Endothelial cell of umbilical vein (primary cell): ENCODE measurements at regions not wholly inside any gene's neighbourhood (a gene's known extent, or its start where the extent isn't known, plus 50 kb on each side); places are given as distances from the start of the nearest gene placed in this dataset.

Source experiments
- BruUV-seq: library from RNA; stranded (reverse); fragments of 400-500 nt; replicated peaks from 2 replicates; lab custom pipeline; 2021; lab: Mats Ljungman, UMichigan
- CTCF ChIA-PET: fragments of 300-600, 350-600 bp; sonication (Branson Sonifier 250); formaldehyde crosslinking; loops from one replicate; lab custom pipeline; 2021; ENCODE audit warnings: antibody characterized with exemption, inconsistent platforms; lab: Charles Lee
- POLR2A ChIA-PET: fragments of 300-600, 350-600 bp; sonication (Branson Sonifier 250); formaldehyde crosslinking; loops from one replicate; lab custom pipeline; 2021; ENCODE audit warnings: antibody characterized with exemption, inconsistent platforms; lab: Charles Lee
- DNase-seq: peaks from one replicate; pipeline ENCODE4 v3.0.0-alpha.2; 2011; ENCODE audit warnings: low read depth, low spot score
- FAIRE-seq: peaks from 2 replicates; lab custom pipeline; 2011; peaks lifted over from hg19 to GRCh38; lab: Jason Lieb, UNC
- H2AFZ ChIP-seq: 2 replicates; pipeline ENCODE4 v1.6.0; 2012; ENCODE audit warnings: low read depth, low read length, control low read depth, inconsistent platforms
- H3K27ac ChIP-seq: 2 replicates; pipeline ENCODE4 v1.5.1; 2011; ENCODE audit warnings: low read depth, mild to moderate bottlenecking, control low read depth, low read length, moderate library complexity; ENCODE audit not compliant: insufficient read depth
- H3K27me3 ChIP-seq, 2 experiments: 2 replicates each; pipeline versions ENCODE4 v1.6.0 to v1.6.1; 2011; ENCODE audit warnings: low read length in 2 of 2, mixed read lengths in 1 of 2; ENCODE audit not compliant: control insufficient read depth in 2 of 2, insufficient read depth in 2 of 2
- H3K36me3 ChIP-seq, 2 experiments: 2 replicates in 1 of 2; 3 replicates in 1 of 2; pipeline ENCODE4 v1.5.1; 2011; ENCODE audit warnings: low read length in 2 of 2, mild to moderate bottlenecking in 1 of 2, moderate library complexity in 1 of 2; ENCODE audit not compliant: control insufficient read depth in 2 of 2, insufficient read depth in 2 of 2; ENCODE audit errors: extremely low read depth in 1 of 2
- H3K4me1 ChIP-seq: 3 replicates; pipeline ENCODE4 v1.5.1; 2011; ENCODE audit warnings: mild to moderate bottlenecking, low read length; ENCODE audit not compliant: control insufficient read depth, insufficient read depth; ENCODE audit errors: extremely low read depth
- H3K4me2 ChIP-seq: 2 replicates; pipeline ENCODE4 v1.6.1; 2011; ENCODE audit warnings: low read length, control low read depth, mixed read lengths; ENCODE audit not compliant: insufficient read depth
- H3K4me3 ChIP-seq, 3 experiments: fragments of 200-600 bp in 1 of 3; sonication (generic), shearing (Covaris generic) in 1 of 3; replicated peaks in 1 of 3; 2 replicates each; pipeline ENCODE4 v1.5.1; 2011 to 2016; ENCODE audit warnings: control low read depth in 3 of 3, low read length in 3 of 3, mild to moderate bottlenecking in 2 of 3, inconsistent platforms in 1 of 3, low read depth in 1 of 3, moderate library complexity in 1 of 3; ENCODE audit not compliant: insufficient read depth in 1 of 3
- H3K79me2 ChIP-seq: 2 replicates; pipeline ENCODE4 v1.6.0; 2012; ENCODE audit warnings: low read length, inconsistent platforms; ENCODE audit not compliant: control insufficient read depth, insufficient read depth
- H3K9ac ChIP-seq: replicated peaks from 2 replicates; pipeline ENCODE3; 2011; ENCODE audit warnings: low read length, control low read depth; ENCODE audit not compliant: insufficient read depth; ENCODE audit errors: extremely low read depth
- H3K9me1 ChIP-seq: replicated peaks from 3 replicates; pipeline ENCODE4 v1.6.0; 2011; ENCODE audit warnings: mild to moderate bottlenecking, low read length; ENCODE audit not compliant: control insufficient read depth, insufficient read depth; ENCODE audit errors: extremely low read depth
- H3K9me3 ChIP-seq: replicated peaks from 2 replicates; pipeline ENCODE4 v1.5.1; 2012; ENCODE audit warnings: low read length, inconsistent platforms; ENCODE audit not compliant: control insufficient read depth, insufficient read depth
- H4K20me1 ChIP-seq: replicated peaks from 2 replicates; pipeline ENCODE3; 2011; ENCODE audit warnings: mild to moderate bottlenecking, low read length; ENCODE audit not compliant: control insufficient read depth, insufficient read depth; ENCODE audit errors: extremely low read depth
- EZH2 ChIP-seq: IDR thresholded peaks from 2 replicates; pipeline ENCODE4 v1.6.1; 2012; ENCODE audit warnings: borderline replicate concordance, low read depth, mild to moderate bottlenecking, moderate library complexity, low read length, inconsistent platforms; ENCODE audit not compliant: severe bottlenecking
- FOS ChIP-seq: IDR thresholded peaks from 2 replicates; pipeline ENCODE4 v1.6.1; 2011; ENCODE audit warnings: mild to moderate bottlenecking, low read length, moderate library complexity, borderline replicate concordance; ENCODE audit not compliant: insufficient read depth
- GATA2 ChIP-seq: IDR thresholded peaks from 2 replicates; pipeline ENCODE4 v1.7.0; 2011; ENCODE audit warnings: low read depth, mild to moderate bottlenecking, moderate library complexity, mixed read lengths, low read length; ENCODE audit not compliant: insufficient read length, insufficient read depth
- JUN ChIP-seq: IDR thresholded peaks from 2 replicates; pipeline ENCODE4 v1.6.1; 2011; ENCODE audit warnings: borderline replicate concordance, low read depth; ENCODE audit not compliant: insufficient read length, insufficient read depth
- MYC ChIP-seq: IDR thresholded peaks from one replicate; pipeline ENCODE4 v1.6.1; 2011; ENCODE audit warnings: mild to moderate bottlenecking, low read depth, low read length
- POLR2A ChIP-seq: IDR thresholded peaks from 2 replicates; pipeline ENCODE4 v1.6.1; 2012; ENCODE audit warnings: low read depth, mild to moderate bottlenecking, control low read depth, low read length
- POLR2AphosphoS5 ChIP-seq: IDR thresholded peaks from 2 replicates; pipeline ENCODE4 v1.6.1; 2012; ENCODE audit warnings: low read depth, mild to moderate bottlenecking, control low read depth, low read length, moderate library complexity; ENCODE audit not compliant: insufficient read depth
- dilution Hi-C: fragments of 300-500 bp; cut with MboI; formaldehyde crosslinking; loops from one replicate; pipeline ENCODE4 v1.15.0; 2019; ENCODE audit warnings: low sequenced_read_pairs; ENCODE audit not compliant: extremely low pct_ligation_motif_present
- intact Hi-C: fragments of 100-400 bp; cut with micrococcal nuclease; formaldehyde crosslinking; loops from one replicate; pipeline ENCODE4 v1.10.0; 2022
- TF ChIP-seq, protein P1 (sequence below): IDR thresholded peaks from 2 replicates; pipeline ENCODE4 v1.6.1; 2011; ENCODE audit not compliant: insufficient read depth, insufficient read length
- TF ChIP-seq, protein P2 (sequence below), 2 donors: IDR thresholded peaks; 1 replicate in 1 of 2; 2 replicates in 1 of 2; pipeline ENCODE4 v1.5.1; 2011; ENCODE audit warnings: low read length in 2 of 2, mild to moderate bottlenecking in 2 of 2, moderate library complexity in 2 of 2, control low read depth in 1 of 2, inconsistent platforms in 1 of 2, low read depth in 1 of 2; ENCODE audit not compliant: insufficient read depth in 1 of 2; ENCODE audit errors: extremely low read depth in 1 of 2

DNA sequence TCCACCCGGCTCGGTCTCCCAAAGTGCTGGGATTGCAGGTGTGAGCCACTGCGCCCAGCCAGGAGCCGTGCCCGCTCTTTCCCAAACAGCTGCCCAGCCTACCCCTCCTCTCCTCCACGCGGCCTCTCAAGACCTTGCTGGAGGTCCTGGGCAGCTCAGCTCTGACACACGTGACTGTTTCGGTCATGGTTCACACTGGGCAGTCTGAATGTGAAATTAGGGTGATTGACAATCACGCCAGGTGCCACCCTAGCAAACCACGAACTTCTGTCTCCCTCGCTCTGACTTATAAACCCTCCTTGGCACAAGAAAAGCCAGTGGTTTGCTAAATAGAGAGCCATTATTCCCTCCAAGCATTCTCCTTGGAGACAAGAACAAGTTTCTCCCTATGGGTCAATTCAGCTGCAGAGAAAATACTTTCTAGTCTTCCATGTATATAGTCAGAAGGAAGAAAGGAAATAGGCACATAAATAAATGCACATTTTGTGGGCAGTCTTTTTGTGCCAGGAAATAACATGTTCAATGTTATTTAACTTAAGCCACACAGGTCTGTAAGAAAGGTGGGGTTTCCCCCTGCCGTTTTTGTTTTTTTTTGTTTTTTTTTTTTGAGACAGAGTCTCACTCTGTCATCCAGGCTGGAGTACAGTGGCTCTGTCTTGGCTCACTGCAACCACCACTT is 121.9 kb upstream of the MEF2A start:
- intact Hi-C loops = no loop called here

DNA sequence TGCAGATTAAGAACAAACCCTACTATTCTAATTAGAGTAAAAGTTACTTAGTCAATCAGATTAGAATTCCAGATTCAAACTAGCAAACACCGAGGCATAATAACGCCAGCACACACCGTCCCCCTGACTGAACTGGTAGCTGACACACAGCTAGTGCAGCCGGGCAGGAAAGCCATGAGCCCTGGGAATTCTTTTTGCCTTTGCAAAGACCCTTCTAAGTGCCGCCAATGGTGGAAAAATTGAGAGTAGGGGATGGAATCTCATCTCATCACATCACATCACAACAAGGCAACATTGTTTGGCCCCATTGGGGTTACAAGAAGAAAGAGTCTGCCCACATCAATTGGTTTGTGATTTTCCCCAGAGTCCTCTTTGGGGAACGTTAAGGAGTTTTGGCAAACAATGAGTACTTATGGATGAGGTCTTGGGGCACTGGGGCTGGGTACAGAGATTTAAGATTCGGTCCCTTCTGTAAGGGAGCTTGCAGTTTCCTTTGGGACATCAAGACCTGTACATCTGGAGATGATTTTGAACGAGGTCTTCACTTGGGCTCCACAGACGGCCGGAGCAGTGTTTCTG is 120.4 kb upstream of the MEF2A start:
- FAIRE-seq = no peak
- no peaks in the 10 kb centered on the region for H3K36me3 ChIP-seq
- H3K79me2 ChIP-seq = no peaks in the 10 kb centered on the region
- no peak overlapping the region for H3K27ac ChIP-seq
- BruUV-seq = no TSS peak
- intact Hi-C loops = no loop called here
- H3K9me1 ChIP-seq = no peaks in the 10 kb centered on the region
- H3K4me1 ChIP-seq = peaks cover 17% of the 10 kb centered on the region
- ChIA-PET CTCF (interaction anchor here (1.1 kb wide), 1 partner anchor 10 kb away, joined by 5 read pairs; no protein-coding TSS in a partner anchor), POLR2A (no interaction called here)
- TF ChIP-seq, protein P1, sequence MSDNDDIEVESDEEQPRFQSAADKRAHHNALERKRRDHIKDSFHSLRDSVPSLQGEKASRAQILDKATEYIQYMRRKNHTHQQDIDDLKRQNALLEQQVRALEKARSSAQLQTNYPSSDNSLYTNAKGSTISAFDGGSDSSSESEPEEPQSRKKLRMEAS = no peak
- TF ChIP-seq MYC (no peak), FOS (no peak), POLR2AphosphoS5 (no peak), JUN (no peak), EZH2 (no peak), GATA2 (no peak), POLR2A (no peak)
- TF ChIP-seq, protein P2, sequence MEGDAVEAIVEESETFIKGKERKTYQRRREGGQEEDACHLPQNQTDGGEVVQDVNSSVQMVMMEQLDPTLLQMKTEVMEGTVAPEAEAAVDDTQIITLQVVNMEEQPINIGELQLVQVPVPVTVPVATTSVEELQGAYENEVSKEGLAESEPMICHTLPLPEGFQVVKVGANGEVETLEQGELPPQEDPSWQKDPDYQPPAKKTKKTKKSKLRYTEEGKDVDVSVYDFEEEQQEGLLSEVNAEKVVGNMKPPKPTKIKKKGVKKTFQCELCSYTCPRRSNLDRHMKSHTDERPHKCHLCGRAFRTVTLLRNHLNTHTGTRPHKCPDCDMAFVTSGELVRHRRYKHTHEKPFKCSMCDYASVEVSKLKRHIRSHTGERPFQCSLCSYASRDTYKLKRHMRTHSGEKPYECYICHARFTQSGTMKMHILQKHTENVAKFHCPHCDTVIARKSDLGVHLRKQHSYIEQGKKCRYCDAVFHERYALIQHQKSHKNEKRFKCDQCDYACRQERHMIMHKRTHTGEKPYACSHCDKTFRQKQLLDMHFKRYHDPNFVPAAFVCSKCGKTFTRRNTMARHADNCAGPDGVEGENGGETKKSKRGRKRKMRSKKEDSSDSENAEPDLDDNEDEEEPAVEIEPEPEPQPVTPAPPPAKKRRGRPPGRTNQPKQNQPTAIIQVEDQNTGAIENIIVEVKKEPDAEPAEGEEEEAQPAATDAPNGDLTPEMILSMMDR (IDR thresholded peaks at IDR 0.05; ENCODE audit: extremely low read depth in 1 of 2, insufficient read depth in 1 of 2, low read depth in 1 of 2, low read length in 2 of 2) = no peak
- DNase-seq = no peak
- H3K9me3 ChIP-seq = no peaks in the 10 kb centered on the region
- no peak overlapping the region for H2AFZ ChIP-seq
- dilution Hi-C loops = no loop called here
- H3K27me3 ChIP-seq = no peaks in the 10 kb centered on the region
- H3K4me3 ChIP-seq = no peak overlapping the region
- H4K20me1 ChIP-seq = no peaks in the 10 kb centered on the region
- H3K4me2 ChIP-seq = no peak overlapping the region
- H3K9ac ChIP-seq = no peak overlapping the region

More for the DNA sequence above, 121.9 kb upstream of the MEF2A start:
- CTCF ChIA-PET = interaction anchor here (0.6 kb wide), 1 partner anchor 8 kb away, joined by 3 read pairs; no protein-coding TSS in a partner anchor
- Histone ChIP-seq H2AFZ (no peak overlapping the region), H3K9me1 (no peaks in the 10 kb centered on the region), H3K9ac (no peak overlapping the region), H3K27me3 (no peaks in the 10 kb centered on the region), H3K4me1 (peaks cover 16% of the 10 kb centered on the region), H3K79me2 (no peaks in the 10 kb centered on the region), H3K27ac (no peak overlapping the region), H4K20me1 (no peaks in the 10 kb centered on the region), H3K9me3 (no peaks in the 10 kb centered on the region), H3K4me3 (no peak overlapping the region), H3K4me2 (no peak overlapping the region), H3K36me3 (no peaks in the 10 kb centered on the region)
- no TSS peak for BruUV-seq
- DNase-seq = no peak
- no peak for FAIRE-seq
- TF ChIP-seq POLR2A = no peak
- no peak for TF ChIP-seq POLR2AphosphoS5
- no peak for TF ChIP-seq MYC
- no peak for TF ChIP-seq EZH2
- TF ChIP-seq FOS = no peak
- no peak for TF ChIP-seq JUN
- no peak for TF ChIP-seq GATA2
- dilution Hi-C loops = no loop called here
- POLR2A ChIA-PET = no interaction called here
